ENCODE measurements at regions not wholly inside any gene's neighbourhood (a gene's known extent, or its start where the extent isn't known, plus 50 kb on each side); places are given as distances from the start of the nearest gene placed in this dataset.

- H3K4me2 ChIP-seq (ENCODE audit: low read depth, low read length, poor library complexity, severe bottlenecking): no peak overlapping the region
- H3K9ac ChIP-seq (ENCODE audit: low read length): no peak overlapping the region
Observed at GRCh38 chr12:98172304-98172703, 343.1 kb upstream of the TMPO start.

GRCh38 chr12:98172801-98173200 lies 342.6 kb upstream of the TMPO start:
- TF ChIP-seq CTCF (IDR thresholded peaks at IDR 0.05; ENCODE audit: insufficient read depth, low read length, poor library complexity, severe bottlenecking) (no peak), EZH2phosphoT487 (conservative IDR thresholded peaks at IDR 0.05; ENCODE audit: low read length) (no peak)
- H3K9me3 ChIP-seq (ENCODE audit: insufficient read depth, low read length): no peaks in the 10 kb centered on the region
- H3K9me2 ChIP-seq (replicated peaks; ENCODE audit: insufficient read depth, low read length): no peaks in the 10 kb centered on the region
- H3F3A ChIP-seq (ENCODE audit: insufficient read depth): no peaks in the 10 kb centered on the region
- no peaks in the 10 kb centered on the region for H3K27me3 ChIP-seq (ENCODE audit: low read length)
- H3K4me3 ChIP-seq (ENCODE audit: insufficient read depth, low read length, poor library complexity, severe bottlenecking): no peak overlapping the region
- H3K9ac ChIP-seq (ENCODE audit: low read length): no peak overlapping the region
- no peaks in the 10 kb centered on the region for H3K79me2 ChIP-seq (ENCODE audit: insufficient read depth, low read length)
- H3K27ac ChIP-seq (ENCODE audit: low read depth, low read length): no peak overlapping the region
- H2AFZ ChIP-seq (ENCODE audit: low read depth, low read length, severe bottlenecking): no peak overlapping the region
- H3K4me2 ChIP-seq (ENCODE audit: low read depth, low read length, poor library complexity, severe bottlenecking): no peak overlapping the region
- no peaks in the 10 kb centered on the region for H3K36me3 ChIP-seq (ENCODE audit: low read length)
- no peaks in the 10 kb centered on the region for H4K20me1 ChIP-seq (ENCODE audit: low read depth, low read length)

More at GRCh38 chr12:98172304-98172703, 343.1 kb upstream of the TMPO start:
- Histone ChIP-seq H3K9me2 (replicated peaks; ENCODE audit: insufficient read depth, low read length) (no peaks in the 10 kb centered on the region), H2AFZ (ENCODE audit: low read depth, low read length, severe bottlenecking) (no peak overlapping the region), H3K4me3 (ENCODE audit: insufficient read depth, low read length, poor library complexity, severe bottlenecking) (no peak overlapping the region), H3F3A (ENCODE audit: insufficient read depth) (no peaks in the 10 kb centered on the region), H3K36me3 (ENCODE audit: low read length) (no peaks in the 10 kb centered on the region), H3K9me3 (ENCODE audit: insufficient read depth, low read length) (no peaks in the 10 kb centered on the region), H3K79me2 (ENCODE audit: insufficient read depth, low read length) (no peaks in the 10 kb centered on the region), H3K27ac (ENCODE audit: low read depth, low read length) (no peak overlapping the region), H3K27me3 (ENCODE audit: low read length) (no peaks in the 10 kb centered on the region), H4K20me1 (ENCODE audit: low read depth, low read length) (no peaks in the 10 kb centered on the region)
- TF ChIP-seq EZH2phosphoT487 (conservative IDR thresholded peaks at IDR 0.05; ENCODE audit: low read length) (no peak), CTCF (IDR thresholded peaks at IDR 0.05; ENCODE audit: insufficient read depth, low read length, poor library complexity, severe bottlenecking) (no peak)

GRCh38 chr12:98173773-98174427 lies 341.5 kb upstream of the TMPO start:
- H2AFZ ChIP-seq (ENCODE audit: low read depth, low read length, severe bottlenecking): no peak overlapping the region
- no peak overlapping the region for H3K27ac ChIP-seq (ENCODE audit: low read depth, low read length)
- no peaks in the 10 kb centered on the region for H3K9me2 ChIP-seq (replicated peaks; ENCODE audit: insufficient read depth, low read length)
- TF ChIP-seq EZH2phosphoT487 (conservative IDR thresholded peaks at IDR 0.05; ENCODE audit: low read length) (no peak), CTCF (IDR thresholded peaks at IDR 0.05; ENCODE audit: insufficient read depth, low read length, poor library complexity, severe bottlenecking) (no peak)
- H3K9me3 ChIP-seq (ENCODE audit: insufficient read depth, low read length): no peaks in the 10 kb centered on the region
- H3K4me2 ChIP-seq (ENCODE audit: low read depth, low read length, poor library complexity, severe bottlenecking): no peak overlapping the region
- H3K27me3 ChIP-seq (ENCODE audit: low read length): no peaks in the 10 kb centered on the region
- H3K4me3 ChIP-seq (ENCODE audit: insufficient read depth, low read length, poor library complexity, severe bottlenecking): no peak overlapping the region
- H3F3A ChIP-seq (ENCODE audit: insufficient read depth): no peaks in the 10 kb centered on the region
- no peaks in the 10 kb centered on the region for H3K79me2 ChIP-seq (ENCODE audit: insufficient read depth, low read length)
- H3K9ac ChIP-seq (ENCODE audit: low read length): no peak overlapping the region
- no peaks in the 10 kb centered on the region for H3K36me3 ChIP-seq (ENCODE audit: low read length)
- H4K20me1 ChIP-seq (ENCODE audit: low read depth, low read length): no peaks in the 10 kb centered on the region
